Right atrium auricular region (tissue), 2 donors: ENCODE measurements at regions not wholly inside any gene's neighbourhood (a gene's known extent, or its start where the extent isn't known, plus 50 kb on each side); places are given as distances from the start of the nearest gene placed in this dataset.

ENCODE experiments used
- DNase-seq: peaks from one replicate; pipeline ENCODE4 v3.0.0-alpha.2; 2019; ENCODE audit warnings: low spot score
- H3K27ac ChIP-seq, 2 donors: fragments of 200-600 bp; sonication (generic); 1 replicate in 1 of 2; 2 replicates in 1 of 2; pipeline ENCODE4 v1.5.1; 2016 to 2019
- H3K27me3 ChIP-seq, 2 donors: fragments of 200-600 bp; sonication (generic); one replicate each; pipeline versions ENCODE4 v1.5.1 to v1.6.0; 2017 to 2019
- H3K36me3 ChIP-seq: fragments of 200-600 bp; sonication (generic); one replicate; pipeline ENCODE4 v1.5.1; 2016
- H3K4me1 ChIP-seq, 2 donors: fragments of 200-600 bp; sonication (generic); one replicate each; pipeline versions ENCODE4 v1.5.1 to v1.6.0; 2017 to 2019
- H3K4me3 ChIP-seq, 2 donors: fragments of 200-600 bp; sonication (generic); 1 replicate in 1 of 2; 2 replicates in 1 of 2; pipeline ENCODE4 v1.5.1; 2017 to 2019; ENCODE audit warnings: mild to moderate bottlenecking in 1 of 2, moderate library complexity in 1 of 2
- H3K9me3 ChIP-seq, 2 donors: fragments of 200-600 bp; sonication (generic); one replicate each; pipeline ENCODE4 v1.5.1; 2019
- TF ChIP-seq, protein P1 (sequence below), 2 donors: fragments of 200-600 bp; sonication (generic); IDR thresholded peaks; one replicate each; pipeline ENCODE4 v1.5.1; 2019; ENCODE audit warnings: antibody characterized with exemption in 2 of 2

DNA sequence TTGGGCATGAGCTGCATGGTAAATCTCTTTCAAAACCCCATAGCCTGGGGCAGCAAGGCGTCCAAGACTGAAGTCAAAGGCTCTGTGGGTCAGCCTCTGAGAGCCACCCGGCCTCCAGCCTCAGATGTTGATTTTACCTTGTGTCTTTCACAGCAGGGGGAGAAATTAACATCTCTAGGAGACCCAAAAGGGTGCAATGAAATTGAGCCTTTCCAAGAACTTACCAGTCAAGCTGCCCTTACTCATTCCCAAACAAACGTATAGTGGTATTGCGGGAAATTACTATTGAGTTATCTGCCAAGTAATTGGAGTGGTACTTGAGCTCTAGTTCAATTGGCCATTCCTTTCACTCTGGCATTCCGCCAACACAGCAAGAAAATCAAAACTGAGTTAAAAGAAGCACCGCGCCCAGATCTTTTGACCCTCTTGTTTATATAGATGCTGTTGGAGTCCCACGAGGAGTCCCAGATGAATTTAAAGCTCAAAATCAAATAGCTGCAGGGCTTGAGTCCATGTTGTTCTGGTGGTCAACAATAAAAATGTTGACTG lies 380.7 kb upstream of the SYT1 start:
- TF ChIP-seq, protein P1, sequence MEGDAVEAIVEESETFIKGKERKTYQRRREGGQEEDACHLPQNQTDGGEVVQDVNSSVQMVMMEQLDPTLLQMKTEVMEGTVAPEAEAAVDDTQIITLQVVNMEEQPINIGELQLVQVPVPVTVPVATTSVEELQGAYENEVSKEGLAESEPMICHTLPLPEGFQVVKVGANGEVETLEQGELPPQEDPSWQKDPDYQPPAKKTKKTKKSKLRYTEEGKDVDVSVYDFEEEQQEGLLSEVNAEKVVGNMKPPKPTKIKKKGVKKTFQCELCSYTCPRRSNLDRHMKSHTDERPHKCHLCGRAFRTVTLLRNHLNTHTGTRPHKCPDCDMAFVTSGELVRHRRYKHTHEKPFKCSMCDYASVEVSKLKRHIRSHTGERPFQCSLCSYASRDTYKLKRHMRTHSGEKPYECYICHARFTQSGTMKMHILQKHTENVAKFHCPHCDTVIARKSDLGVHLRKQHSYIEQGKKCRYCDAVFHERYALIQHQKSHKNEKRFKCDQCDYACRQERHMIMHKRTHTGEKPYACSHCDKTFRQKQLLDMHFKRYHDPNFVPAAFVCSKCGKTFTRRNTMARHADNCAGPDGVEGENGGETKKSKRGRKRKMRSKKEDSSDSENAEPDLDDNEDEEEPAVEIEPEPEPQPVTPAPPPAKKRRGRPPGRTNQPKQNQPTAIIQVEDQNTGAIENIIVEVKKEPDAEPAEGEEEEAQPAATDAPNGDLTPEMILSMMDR (IDR thresholded peaks at IDR 0.05): no peak
- DNase-seq: no peak
- no peak overlapping the region for H3K4me3 ChIP-seq
- no peaks in the 10 kb centered on the region for H3K4me1 ChIP-seq
- no peak overlapping the region for H3K27ac ChIP-seq
- H3K27me3 ChIP-seq: no peaks in the 10 kb centered on the region
- no peaks in the 10 kb centered on the region for H3K36me3 ChIP-seq
- no peaks in the 10 kb centered on the region for H3K9me3 ChIP-seq

DNA sequence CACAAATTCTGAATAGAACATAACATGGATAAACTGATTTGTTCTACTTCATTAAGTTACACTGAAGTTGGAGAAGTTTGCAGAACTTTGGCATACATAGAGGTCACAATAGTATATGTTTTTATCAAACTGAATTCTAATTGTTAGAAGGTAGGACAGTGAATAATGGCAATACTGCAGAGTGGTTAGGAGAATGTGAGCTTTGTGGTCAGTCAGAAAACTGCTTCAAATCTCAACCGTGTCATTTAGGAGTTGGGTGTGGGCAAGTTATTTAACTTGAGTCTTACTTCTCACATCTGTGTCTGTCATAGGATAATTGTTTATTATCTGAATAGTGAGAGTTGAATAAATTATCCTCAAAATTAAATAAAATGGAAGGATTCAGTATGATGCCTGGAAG lies 374.6 kb upstream of the SYT1 start:
- Histone ChIP-seq H3K27ac (no peak overlapping the region), H3K4me3 (no peak overlapping the region), H3K27me3 (no peaks in the 10 kb centered on the region), H3K9me3 (no peaks in the 10 kb centered on the region), H3K4me1 (no peaks in the 10 kb centered on the region), H3K36me3 (no peaks in the 10 kb centered on the region)
- TF ChIP-seq, protein P1 (IDR thresholded peaks at IDR 0.05): no peak
- DNase-seq: no peak

DNA sequence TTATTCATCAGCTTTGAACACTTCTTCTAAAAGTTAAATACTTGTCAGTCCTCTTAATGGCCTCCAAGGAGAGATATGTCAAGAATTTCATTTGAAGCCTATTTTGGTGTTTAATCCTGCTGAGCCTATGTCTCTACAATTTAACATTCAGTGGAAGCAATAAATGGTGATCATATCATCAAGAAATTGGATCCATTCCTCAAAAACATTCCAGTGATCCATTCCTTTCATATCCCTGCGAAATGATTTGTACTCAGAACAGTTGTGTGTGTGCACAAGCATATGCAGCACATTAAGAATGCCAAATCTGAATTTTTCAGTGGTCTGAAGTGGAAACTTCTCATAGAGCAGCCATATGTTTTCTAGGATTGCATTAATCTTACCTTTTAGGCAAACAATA lies 373.7 kb upstream of the SYT1 start:
- H3K9me3 ChIP-seq: no peaks in the 10 kb centered on the region
- no peaks in the 10 kb centered on the region for H3K27me3 ChIP-seq
- no peak overlapping the region for H3K4me3 ChIP-seq
- H3K4me1 ChIP-seq: no peaks in the 10 kb centered on the region
- H3K36me3 ChIP-seq: no peaks in the 10 kb centered on the region
- H3K27ac ChIP-seq: no peak overlapping the region
- no peak for DNase-seq
- TF ChIP-seq, protein P1 (IDR thresholded peaks at IDR 0.05): no peak

DNA sequence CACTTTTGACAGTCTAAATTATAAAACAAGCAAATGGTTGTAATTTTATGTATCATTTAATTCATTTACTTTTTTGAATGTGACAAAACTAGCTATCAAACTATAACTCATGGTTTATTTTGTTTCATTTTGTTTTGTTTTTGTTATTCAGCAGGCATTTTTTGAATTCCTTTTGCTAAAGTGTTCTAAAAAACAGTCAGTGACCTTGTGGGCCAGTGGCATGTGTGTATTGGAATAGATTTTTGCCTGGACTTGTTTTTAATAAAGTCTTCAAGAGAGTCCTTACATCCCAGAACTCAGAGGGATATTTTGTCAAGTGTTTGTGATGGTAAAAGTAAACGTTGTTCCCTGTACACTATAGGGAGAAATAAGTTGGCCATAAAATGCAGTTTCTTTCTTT lies 369.7 kb upstream of the SYT1 start:
- Histone ChIP-seq H3K27ac (no peak overlapping the region), H3K4me3 (no peak overlapping the region), H3K4me1 (no peaks in the 10 kb centered on the region), H3K27me3 (no peaks in the 10 kb centered on the region), H3K9me3 (no peaks in the 10 kb centered on the region), H3K36me3 (no peaks in the 10 kb centered on the region)
- no peak for DNase-seq
- TF ChIP-seq, protein P1 (IDR thresholded peaks at IDR 0.05): no peak

DNA sequence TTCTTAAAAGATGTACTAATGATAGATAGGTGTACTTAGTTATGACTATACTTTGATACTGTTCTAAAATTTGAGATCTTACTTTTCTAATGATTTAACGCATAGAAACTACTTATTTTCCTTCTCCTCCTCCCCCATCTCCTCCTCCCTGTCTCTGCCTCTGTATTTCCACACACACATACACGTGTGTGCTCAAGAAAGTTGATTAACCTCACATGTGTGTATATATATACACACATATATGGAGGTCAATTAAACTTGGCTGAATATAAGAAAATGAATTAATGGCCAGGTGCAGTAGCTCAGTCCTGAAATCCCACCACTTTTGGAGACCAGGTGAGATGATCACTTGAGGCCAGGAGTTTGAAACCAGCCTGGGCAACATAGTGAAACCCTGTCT lies 362.7 kb upstream of the SYT1 start:
- no peaks in the 10 kb centered on the region for H3K27me3 ChIP-seq
- TF ChIP-seq, protein P1 (IDR thresholded peaks at IDR 0.05): no peak
- DNase-seq: no peak
- H3K4me1 ChIP-seq: no peaks in the 10 kb centered on the region
- H3K27ac ChIP-seq: no peak overlapping the region
- no peak overlapping the region for H3K4me3 ChIP-seq
- H3K36me3 ChIP-seq: no peaks in the 10 kb centered on the region
- H3K9me3 ChIP-seq: no peaks in the 10 kb centered on the region

DNA sequence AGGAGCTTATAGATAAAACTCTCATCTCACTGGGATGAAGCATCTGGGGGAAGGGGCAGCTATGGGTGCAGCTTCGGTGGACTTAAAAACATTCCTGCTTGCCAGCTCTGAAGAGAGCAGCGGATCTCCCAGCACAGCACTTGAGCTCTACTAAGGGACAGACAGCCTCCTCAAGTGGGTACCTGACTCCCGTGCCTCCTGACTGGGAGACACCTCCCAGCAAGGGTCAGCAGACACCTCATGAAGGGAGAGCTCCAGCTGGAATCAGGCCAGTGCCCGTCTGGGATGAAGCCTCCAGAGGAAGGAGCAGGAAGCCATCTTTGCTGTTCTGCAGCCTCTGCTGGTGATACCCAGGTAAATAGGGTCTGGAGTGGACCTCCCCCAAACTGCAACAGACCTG lies 345.2 kb upstream of the SYT1 start:
- TF ChIP-seq, protein P1 (IDR thresholded peaks at IDR 0.05): no peak
- no peak for DNase-seq
- Histone ChIP-seq H3K4me1 (no peaks in the 10 kb centered on the region), H3K9me3 (no peaks in the 10 kb centered on the region), H3K36me3 (no peaks in the 10 kb centered on the region), H3K27me3 (no peaks in the 10 kb centered on the region), H3K27ac (no peak overlapping the region), H3K4me3 (no peak overlapping the region)
